ENCODE measurements at regions not wholly inside any gene's neighbourhood (a gene's known extent, or its start where the extent isn't known, plus 50 kb on each side); places are given as distances from the start of the nearest gene placed in this dataset.

DNA sequence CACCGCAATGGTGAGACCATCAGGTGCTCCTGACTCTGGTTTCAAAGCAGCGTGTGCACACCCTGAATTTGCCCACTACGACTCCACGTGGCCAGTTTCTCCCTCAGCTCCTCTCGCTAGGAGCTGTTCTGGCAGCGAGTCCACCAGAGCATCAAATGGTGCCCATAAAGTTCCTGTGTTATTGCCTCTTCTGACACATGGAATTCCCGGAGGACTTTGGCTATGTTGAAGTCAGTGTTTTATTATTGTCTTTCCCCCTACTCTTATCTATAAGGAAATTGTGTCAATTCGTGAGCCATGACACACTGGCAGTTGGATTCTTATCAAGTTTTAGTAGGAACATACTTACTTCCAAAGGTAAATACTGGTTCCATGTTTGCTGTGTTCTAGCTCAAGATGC lies 53.9 kb upstream of the NPVF start:
- TF ChIP-seq, protein P1, sequence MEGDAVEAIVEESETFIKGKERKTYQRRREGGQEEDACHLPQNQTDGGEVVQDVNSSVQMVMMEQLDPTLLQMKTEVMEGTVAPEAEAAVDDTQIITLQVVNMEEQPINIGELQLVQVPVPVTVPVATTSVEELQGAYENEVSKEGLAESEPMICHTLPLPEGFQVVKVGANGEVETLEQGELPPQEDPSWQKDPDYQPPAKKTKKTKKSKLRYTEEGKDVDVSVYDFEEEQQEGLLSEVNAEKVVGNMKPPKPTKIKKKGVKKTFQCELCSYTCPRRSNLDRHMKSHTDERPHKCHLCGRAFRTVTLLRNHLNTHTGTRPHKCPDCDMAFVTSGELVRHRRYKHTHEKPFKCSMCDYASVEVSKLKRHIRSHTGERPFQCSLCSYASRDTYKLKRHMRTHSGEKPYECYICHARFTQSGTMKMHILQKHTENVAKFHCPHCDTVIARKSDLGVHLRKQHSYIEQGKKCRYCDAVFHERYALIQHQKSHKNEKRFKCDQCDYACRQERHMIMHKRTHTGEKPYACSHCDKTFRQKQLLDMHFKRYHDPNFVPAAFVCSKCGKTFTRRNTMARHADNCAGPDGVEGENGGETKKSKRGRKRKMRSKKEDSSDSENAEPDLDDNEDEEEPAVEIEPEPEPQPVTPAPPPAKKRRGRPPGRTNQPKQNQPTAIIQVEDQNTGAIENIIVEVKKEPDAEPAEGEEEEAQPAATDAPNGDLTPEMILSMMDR (IDR thresholded peaks at IDR 0.05; ENCODE audit: insufficient read depth, low read depth, low read length): no peak
- TF ChIP-seq EZH2 (IDR thresholded peaks at IDR 0.05; ENCODE audit: insufficient read depth, low read length): no peak

Measured in astrocyte (in vitro differentiated cells and primary cell).